ENCODE measurements at regions not wholly inside any gene's neighbourhood (a gene's known extent, or its start where the extent isn't known, plus 50 kb on each side); places are given as distances from the start of the nearest gene placed in this dataset.

DNA sequence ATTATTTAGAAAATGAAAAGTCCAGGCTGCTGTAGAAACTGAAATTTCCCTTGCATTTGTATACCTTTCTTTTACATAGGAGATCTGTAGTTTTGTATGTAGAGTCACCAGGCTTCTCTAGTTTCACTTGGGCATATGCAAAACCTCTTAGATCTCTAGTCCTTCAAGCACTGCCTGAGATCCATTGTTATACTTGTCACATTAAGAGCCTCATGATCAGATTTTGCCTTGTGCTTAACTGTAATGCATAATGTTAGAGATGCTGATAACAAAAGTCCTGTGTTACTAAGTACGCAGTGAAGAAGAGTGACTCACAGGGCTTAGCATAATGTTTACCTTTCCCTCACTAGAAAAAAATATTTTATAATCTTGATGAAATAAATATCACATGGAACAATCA lies 250.2 kb downstream of the CYLC2 start:
- TF ChIP-seq POLR2AphosphoS5 (IDR thresholded peaks at IDR 0.05; ENCODE audit: insufficient read depth, low read depth, low read length) (no peak), CTCF (IDR thresholded peaks at IDR 0.05; ENCODE audit: extremely low read depth in 1 of 2, insufficient read depth in 1 of 2, low read depth in 1 of 2, low read length in 2 of 2) (no peak), POLR2A (IDR thresholded peaks at IDR 0.05; ENCODE audit: low read depth, low read length) (no peak)
